ENCODE measurements at regions not wholly inside any gene's neighbourhood (a gene's known extent, or its start where the extent isn't known, plus 50 kb on each side); places are given as distances from the start of the nearest gene placed in this dataset.

- no peak overlapping the region for H3K27ac ChIP-seq (ENCODE audit: low read length in 2 of 2)
- CTCF ChIA-PET: no interaction called here
- no peaks in the 10 kb centered on the region for H3K4me1 ChIP-seq (ENCODE audit: control insufficient read depth in 2 of 2, insufficient read depth in 2 of 2, low read length in 2 of 2)
- Mint-ChIP-seq H3K4me1 (no peaks in the 10 kb centered on the region), H3K27me3 (no peaks in the 10 kb centered on the region), H3K9me3 (ENCODE audit: insufficient read depth) (no peaks in the 10 kb centered on the region), H3K4me3 (no peak overlapping the region), H3K27ac (no peak overlapping the region)
- H3K9ac ChIP-seq (ENCODE audit: low read length): no peak overlapping the region
- no peaks in the 10 kb centered on the region for H3K36me3 ChIP-seq (replicated peaks in 1 of 2; ENCODE audit: control extremely low read depth in 1 of 2, control insufficient read depth in 1 of 2, extremely low read depth in 1 of 2, insufficient read depth in 2 of 2, low read length in 1 of 2)
- ATAC-seq (ENCODE audit: low read depth) (no peak), DNase-seq (no peak)
- no CpG with 5 or more reads among the region's 1 CpG for WGBS (ENCODE audit: insufficient coverage)
- no peak overlapping the region for H3K4me3 ChIP-seq (ENCODE audit: control extremely low read depth in 1 of 5, extremely low read depth in 1 of 5, insufficient read depth in 1 of 5, low read depth in 2 of 5, low read length in 4 of 5)
- TF ChIP-seq, protein P1, sequence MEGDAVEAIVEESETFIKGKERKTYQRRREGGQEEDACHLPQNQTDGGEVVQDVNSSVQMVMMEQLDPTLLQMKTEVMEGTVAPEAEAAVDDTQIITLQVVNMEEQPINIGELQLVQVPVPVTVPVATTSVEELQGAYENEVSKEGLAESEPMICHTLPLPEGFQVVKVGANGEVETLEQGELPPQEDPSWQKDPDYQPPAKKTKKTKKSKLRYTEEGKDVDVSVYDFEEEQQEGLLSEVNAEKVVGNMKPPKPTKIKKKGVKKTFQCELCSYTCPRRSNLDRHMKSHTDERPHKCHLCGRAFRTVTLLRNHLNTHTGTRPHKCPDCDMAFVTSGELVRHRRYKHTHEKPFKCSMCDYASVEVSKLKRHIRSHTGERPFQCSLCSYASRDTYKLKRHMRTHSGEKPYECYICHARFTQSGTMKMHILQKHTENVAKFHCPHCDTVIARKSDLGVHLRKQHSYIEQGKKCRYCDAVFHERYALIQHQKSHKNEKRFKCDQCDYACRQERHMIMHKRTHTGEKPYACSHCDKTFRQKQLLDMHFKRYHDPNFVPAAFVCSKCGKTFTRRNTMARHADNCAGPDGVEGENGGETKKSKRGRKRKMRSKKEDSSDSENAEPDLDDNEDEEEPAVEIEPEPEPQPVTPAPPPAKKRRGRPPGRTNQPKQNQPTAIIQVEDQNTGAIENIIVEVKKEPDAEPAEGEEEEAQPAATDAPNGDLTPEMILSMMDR (IDR thresholded peaks at IDR 0.05): no peak
- TF ChIP-seq EZH2 (IDR thresholded peaks at IDR 0.05; ENCODE audit: borderline replicate concordance, insufficient read depth, low read depth, low read length, poor library complexity, severe bottlenecking): no peak
- POLR2A ChIA-PET: no interaction called here
- no peaks in the 10 kb centered on the region for H3K9me3 ChIP-seq (ENCODE audit: control extremely low read depth in 1 of 3, control insufficient read depth in 2 of 3, insufficient read depth in 1 of 3, low read length in 2 of 3)
- intact Hi-C loops (cut with micrococcal nuclease): no loop called here
- no peaks in the 10 kb centered on the region for H3K27me3 ChIP-seq (replicated peaks in 1 of 4; ENCODE audit: control extremely low read depth in 1 of 4, control insufficient read depth in 3 of 4, insufficient read depth in 4 of 4, low read length in 3 of 4)
- no peaks in the 10 kb centered on the region for H3K79me2 ChIP-seq (ENCODE audit: control insufficient read depth, insufficient read depth, low read length)
- H2AFZ ChIP-seq (ENCODE audit: insufficient read depth, low read depth, low read length, poor library complexity, severe bottlenecking): no peak overlapping the region
- no peak overlapping the region for H3K4me2 ChIP-seq (replicated peaks; ENCODE audit: low read depth, low read length, poor library complexity, severe bottlenecking)
- H4K20me1 ChIP-seq (ENCODE audit: control insufficient read depth, insufficient read depth, low read length, poor library complexity, severe bottlenecking): no peaks in the 10 kb centered on the region
These were observed 872.0 kb upstream of the CNTNAP5 start for GRCh38 chr2:123153041-123153440.

DNA sequence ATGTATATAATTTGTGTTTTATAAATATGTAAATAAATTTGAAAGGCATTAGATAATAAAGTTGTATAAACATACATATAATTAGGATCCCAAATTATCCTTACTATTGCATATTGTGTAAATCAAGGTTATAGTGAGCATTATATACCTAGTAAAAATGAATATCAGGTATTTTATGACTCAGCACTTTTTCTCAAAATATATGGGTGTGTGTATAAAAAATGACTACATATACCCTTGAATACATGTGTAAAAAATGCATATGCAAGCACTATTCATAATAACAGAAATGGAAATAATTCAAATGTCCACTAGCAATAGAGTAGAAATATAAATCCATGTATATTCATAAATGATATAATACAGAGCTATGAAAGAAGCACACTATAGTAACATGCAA lies 870.9 kb upstream of the CNTNAP5 start:
- no peak overlapping the region for H3K4me3 Mint-ChIP-seq
- H3K4me1 ChIP-seq (ENCODE audit: control insufficient read depth in 2 of 2, insufficient read depth in 2 of 2, low read length in 2 of 2): no peaks in the 10 kb centered on the region
- no peak overlapping the region for H2AFZ ChIP-seq (ENCODE audit: insufficient read depth, low read depth, low read length, poor library complexity, severe bottlenecking)
- H3K4me2 ChIP-seq (replicated peaks; ENCODE audit: low read depth, low read length, poor library complexity, severe bottlenecking): no peak overlapping the region
- no peaks in the 10 kb centered on the region for H3K4me1 Mint-ChIP-seq
- ATAC-seq (ENCODE audit: low read depth): no peak
- ChIA-PET POLR2A (no interaction called here), CTCF (no interaction called here)
- H3K27ac Mint-ChIP-seq: no peak overlapping the region
- H4K20me1 ChIP-seq (ENCODE audit: control insufficient read depth, insufficient read depth, low read length, poor library complexity, severe bottlenecking): no peaks in the 10 kb centered on the region
- no peak overlapping the region for H3K27ac ChIP-seq (ENCODE audit: low read length in 2 of 2)
- no peaks in the 10 kb centered on the region for H3K9me3 ChIP-seq (ENCODE audit: control extremely low read depth in 1 of 3, control insufficient read depth in 2 of 3, insufficient read depth in 1 of 3, low read length in 2 of 3)
- no peak overlapping the region for H3K4me3 ChIP-seq (ENCODE audit: control extremely low read depth in 1 of 5, extremely low read depth in 1 of 5, insufficient read depth in 1 of 5, low read depth in 2 of 5, low read length in 4 of 5)
- no peaks in the 10 kb centered on the region for H3K9me3 Mint-ChIP-seq (ENCODE audit: insufficient read depth)
- intact Hi-C loops (cut with micrococcal nuclease): no loop called here
- H3K79me2 ChIP-seq (ENCODE audit: control insufficient read depth, insufficient read depth, low read length): no peaks in the 10 kb centered on the region
- H3K9ac ChIP-seq (ENCODE audit: low read length): no peak overlapping the region
- H3K27me3 Mint-ChIP-seq: no peaks in the 10 kb centered on the region
- no peak for DNase-seq
- no peak for TF ChIP-seq EZH2 (IDR thresholded peaks at IDR 0.05; ENCODE audit: borderline replicate concordance, insufficient read depth, low read depth, low read length, poor library complexity, severe bottlenecking)
- TF ChIP-seq, protein P1 (IDR thresholded peaks at IDR 0.05): no peak
- H3K27me3 ChIP-seq (replicated peaks in 1 of 4; ENCODE audit: control extremely low read depth in 1 of 4, control insufficient read depth in 3 of 4, insufficient read depth in 4 of 4, low read length in 3 of 4): no peaks in the 10 kb centered on the region
- H3K36me3 ChIP-seq (replicated peaks in 1 of 2; ENCODE audit: control extremely low read depth in 1 of 2, control insufficient read depth in 1 of 2, extremely low read depth in 1 of 2, insufficient read depth in 2 of 2, low read length in 1 of 2): no peaks in the 10 kb centered on the region
